ENCODE measurements at regions not wholly inside any gene's neighbourhood (a gene's known extent, or its start where the extent isn't known, plus 50 kb on each side); places are given as distances from the start of the nearest gene placed in this dataset.

- TF ChIP-seq CTCF (IDR thresholded peaks at IDR 0.05; ENCODE audit: extremely low read depth, insufficient read depth, missing control alignments) = no peak
- no peak for DNase-seq (ENCODE audit: low spot score)
- in situ Hi-C loops (cut with MboI; ENCODE audit: low pct_unique_long_range_greater_than_20kb, low sequenced_read_pairs, unreplicated experiment) = loop anchor here (25.0 kb wide), 1 partner anchor 510 kb away; no protein-coding TSS in a partner anchor
Observed at GRCh38 chr14:94702629-94703028, 67.3 kb downstream of the GSC start.

GRCh38 chr14:94701861-94702370, 68.0 kb downstream of the GSC start:
- no peak for TF ChIP-seq CTCF (IDR thresholded peaks at IDR 0.05; ENCODE audit: extremely low read depth, insufficient read depth, missing control alignments)
- no peak for DNase-seq (ENCODE audit: low spot score)
- in situ Hi-C loops (cut with MboI; ENCODE audit: low pct_unique_long_range_greater_than_20kb, low sequenced_read_pairs, unreplicated experiment) = loop anchor here (25.0 kb wide), 1 partner anchor 510 kb away; no protein-coding TSS in a partner anchor

GRCh38 chr14:94700336-94700735, 69.6 kb downstream of the GSC start:
- DNase-seq (ENCODE audit: low spot score) = no peak
- in situ Hi-C loops (cut with MboI; ENCODE audit: low pct_unique_long_range_greater_than_20kb, low sequenced_read_pairs, unreplicated experiment) = loop anchor here (25.0 kb wide), 1 partner anchor 512 kb away; no protein-coding TSS in a partner anchor
- no peak for TF ChIP-seq CTCF (IDR thresholded peaks at IDR 0.05; ENCODE audit: extremely low read depth, insufficient read depth, missing control alignments)

GRCh38 chr14:94699831-94700230, 70.1 kb downstream of the GSC start:
- no peak for TF ChIP-seq CTCF (IDR thresholded peaks at IDR 0.05; ENCODE audit: extremely low read depth, insufficient read depth, missing control alignments)
- DNase-seq (ENCODE audit: low spot score) = no peak
- in situ Hi-C loops (cut with MboI; ENCODE audit: low pct_unique_long_range_greater_than_20kb, low sequenced_read_pairs, unreplicated experiment) = loop anchor here (25.0 kb wide), 2 partner anchors 512 to 662 kb away; no protein-coding TSS in a partner anchor

GRCh38 chr14:94697773-94698556, 71.9 kb downstream of the GSC start:
- in situ Hi-C loops (cut with MboI; ENCODE audit: low pct_unique_long_range_greater_than_20kb, low sequenced_read_pairs, unreplicated experiment) = loop anchor here (25.0 kb wide), 1 partner anchor 664 kb away; no protein-coding TSS in a partner anchor
- TF ChIP-seq CTCF (IDR thresholded peaks at IDR 0.05; ENCODE audit: extremely low read depth, insufficient read depth, missing control alignments) = no peak
- no peak for DNase-seq (ENCODE audit: low spot score)

- no peak for TF ChIP-seq CTCF (IDR thresholded peaks at IDR 0.05; ENCODE audit: extremely low read depth, insufficient read depth, missing control alignments)
- DNase-seq (ENCODE audit: low spot score) = no peak
- in situ Hi-C loops (cut with MboI; ENCODE audit: low pct_unique_long_range_greater_than_20kb, low sequenced_read_pairs, unreplicated experiment) = loop anchor here (25.0 kb wide), 1 partner anchor 666 kb away; no protein-coding TSS in a partner anchor
Observed at GRCh38 chr14:94696518-94696917, 73.4 kb downstream of the GSC start.
